Upper lobe of left lung (tissue), 6 donors: ENCODE measurements at regions not wholly inside any gene's neighbourhood (a gene's known extent, or its start where the extent isn't known, plus 50 kb on each side); places are given as distances from the start of the nearest gene placed in this dataset.

Source experiments
- ATAC-seq, 2 donors: fragments of 200-7000 bp; cut with Tn5 transposase; one replicate each; pipeline ENCODE4 v1.9.1; 2022; ENCODE audit warnings: mild to moderate bottlenecking in 2 of 2, moderate library complexity in 2 of 2; ENCODE audit not compliant: low FRiP score in 2 of 2
- DNase-seq, 2 donors: peaks; one replicate each; pipeline ENCODE4 v3.0.0-alpha.2; 2019 to 2020
- H3K27ac ChIP-seq, 4 donors: fragments of 200-600 bp; sonication (generic); one replicate each; pipeline ENCODE4 v1.5.1; 2016 to 2019
- H3K27me3 ChIP-seq, 4 donors: fragments of 200-600 bp; sonication (generic); one replicate each; pipeline ENCODE4 v1.5.1; 2017 to 2019
- H3K36me3 ChIP-seq, 4 donors: fragments of 200-600 bp; sonication (generic); one replicate each; pipeline ENCODE4 v1.5.1; 2016 to 2019
- H3K4me1 ChIP-seq, 4 donors: fragments of 200-600 bp; sonication (generic); one replicate each; pipeline ENCODE4 v1.5.1; 2018 to 2019
- H3K4me3 ChIP-seq, 4 donors: fragments of 200-600 bp; sonication (generic); one replicate each; pipeline ENCODE4 v1.5.1; 2017 to 2019; ENCODE audit warnings: mild to moderate bottlenecking in 2 of 4, moderate library complexity in 1 of 4
- H3K9me3 ChIP-seq, 4 donors: fragments of 200-600 bp; sonication (generic); one replicate each; pipeline ENCODE4 v1.5.1; 2018 to 2019
- EP300 ChIP-seq, 4 donors: sonication (generic); formaldehyde crosslinking; IDR thresholded peaks; one replicate each; pipeline ENCODE4 v1.5.1; 2017; ENCODE audit warnings: antibody characterized with exemption in 4 of 4, control low read depth in 2 of 4
- POLR2A ChIP-seq, 4 donors: fragments of 450-650 bp; IDR thresholded peaks; one replicate each; pipeline ENCODE4 v1.5.1; 2016 to 2017; ENCODE audit warnings: antibody characterized with exemption in 4 of 4, mild to moderate bottlenecking in 2 of 4
- POLR2AphosphoS5 ChIP-seq, 2 donors: sonication (generic); formaldehyde crosslinking; IDR thresholded peaks; one replicate each; pipeline ENCODE4 v1.5.1; 2017; ENCODE audit warnings: antibody characterized with exemption in 2 of 2
- WGBS, 2 donors: methylation state at CpG; one replicate each; pipeline ENCODE4 v1.1.5; 2017 to 2018; 5-methylcytosine and 5-hydroxymethylcytosine counted together
- TF ChIP-seq, protein P1 (sequence below), 6 experiments: fragments of 450-650 bp in 4 of 6; fragments of 200-600 bp in 2 of 6; sonication (generic) in 2 of 6; IDR thresholded peaks; one replicate each; pipeline ENCODE4 v1.5.1; 2016 to 2019; ENCODE audit warnings: antibody characterized with exemption in 6 of 6
- donor health status: DM: no; HTN: no; CAD: no; lungs with moderate emphysema.
- donor health status: DM: no; HTN: yes; CAD: no; lungs with severe emphysema.

DNA sequence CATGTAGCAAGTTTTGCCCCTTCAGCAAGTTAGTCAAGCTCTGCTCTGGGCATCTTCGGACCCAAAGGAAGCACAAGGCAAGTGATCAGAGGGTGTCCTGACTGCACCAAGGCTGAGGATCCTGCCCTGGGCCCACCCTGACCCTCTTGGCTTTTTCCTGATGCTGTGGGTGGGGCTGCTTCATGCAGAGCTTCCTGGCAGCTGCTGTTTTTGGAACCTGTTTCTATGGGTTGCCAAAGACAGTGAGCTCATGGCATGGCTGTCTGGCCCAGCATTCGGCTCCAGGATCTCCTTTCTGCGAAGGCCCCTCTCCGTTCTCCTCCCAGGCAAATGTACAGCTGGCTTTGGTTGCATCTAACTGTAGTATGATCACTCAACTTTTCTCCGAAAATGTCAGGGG is 497.9 kb downstream of the ARHGEF28 start:
- peak in 1 of 2 donors; percentile 57 for ATAC-seq
- Histone ChIP-seq H3K27ac (no peak overlapping the region), H3K9me3 (no peaks in the 10 kb centered on the region), H3K36me3 (no peaks in the 10 kb centered on the region), H3K27me3 (no peaks in the 10 kb centered on the region), H3K4me1 (peaks cover 7 to 19% (median 11%) of the 10 kb centered on the region in 4 donors), H3K4me3 (no peak overlapping the region)
- DNase-seq = no peak
- WGBS, 2 donors = 79 to 81% methylated on average over 5 of the region's 5 CpGs
- TF ChIP-seq, protein P1, sequence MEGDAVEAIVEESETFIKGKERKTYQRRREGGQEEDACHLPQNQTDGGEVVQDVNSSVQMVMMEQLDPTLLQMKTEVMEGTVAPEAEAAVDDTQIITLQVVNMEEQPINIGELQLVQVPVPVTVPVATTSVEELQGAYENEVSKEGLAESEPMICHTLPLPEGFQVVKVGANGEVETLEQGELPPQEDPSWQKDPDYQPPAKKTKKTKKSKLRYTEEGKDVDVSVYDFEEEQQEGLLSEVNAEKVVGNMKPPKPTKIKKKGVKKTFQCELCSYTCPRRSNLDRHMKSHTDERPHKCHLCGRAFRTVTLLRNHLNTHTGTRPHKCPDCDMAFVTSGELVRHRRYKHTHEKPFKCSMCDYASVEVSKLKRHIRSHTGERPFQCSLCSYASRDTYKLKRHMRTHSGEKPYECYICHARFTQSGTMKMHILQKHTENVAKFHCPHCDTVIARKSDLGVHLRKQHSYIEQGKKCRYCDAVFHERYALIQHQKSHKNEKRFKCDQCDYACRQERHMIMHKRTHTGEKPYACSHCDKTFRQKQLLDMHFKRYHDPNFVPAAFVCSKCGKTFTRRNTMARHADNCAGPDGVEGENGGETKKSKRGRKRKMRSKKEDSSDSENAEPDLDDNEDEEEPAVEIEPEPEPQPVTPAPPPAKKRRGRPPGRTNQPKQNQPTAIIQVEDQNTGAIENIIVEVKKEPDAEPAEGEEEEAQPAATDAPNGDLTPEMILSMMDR (IDR thresholded peaks at IDR 0.05) = no peak
- TF ChIP-seq POLR2AphosphoS5 (IDR thresholded peaks at IDR 0.05) (no peak), EP300 (IDR thresholded peaks at IDR 0.05) (no peak), POLR2A (IDR thresholded peaks at IDR 0.05) (no peak)

- TF ChIP-seq POLR2A (IDR thresholded peaks at IDR 0.05) (no peak), EP300 (IDR thresholded peaks at IDR 0.05) (no peak), POLR2AphosphoS5 (IDR thresholded peaks at IDR 0.05) (no peak)
- TF ChIP-seq, protein P1 (IDR thresholded peaks at IDR 0.05) = no peak
- peaks cover 6 to 15% (median 7%) of the 10 kb centered on the region in 4 donors for H3K4me1 ChIP-seq
- no peak for DNase-seq
- no peaks in the 10 kb centered on the region for H3K9me3 ChIP-seq
- no peaks in the 10 kb centered on the region for H3K36me3 ChIP-seq
- WGBS, 2 donors = 69 to 73% methylated on average over 6 of the region's 6 CpGs
- ATAC-seq = no peak
- no peak overlapping the region for H3K4me3 ChIP-seq
- H3K27me3 ChIP-seq = no peaks in the 10 kb centered on the region
- H3K27ac ChIP-seq = no peak overlapping the region
Measured at GRCh38 chr5:74122979-74123590, 497.1 kb downstream of the ARHGEF28 start.

DNA sequence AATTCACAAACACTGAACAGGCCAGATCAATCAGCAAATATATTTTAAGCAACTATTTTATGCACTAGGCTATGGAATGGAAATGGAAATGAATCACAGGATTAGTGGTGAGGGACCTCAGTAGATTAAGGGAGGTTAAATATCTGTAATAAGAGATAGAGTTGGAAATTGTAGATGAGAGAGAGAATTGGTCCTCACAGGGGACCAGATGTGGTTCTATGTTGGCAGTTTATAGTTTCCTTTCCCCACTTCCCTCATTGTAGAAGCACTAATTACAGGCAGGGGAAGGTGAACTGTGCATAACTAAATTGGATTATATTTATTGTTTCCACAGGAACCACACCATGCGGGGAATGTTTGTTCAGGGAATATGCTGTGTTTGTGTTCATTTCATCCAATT is 496.2 kb downstream of the ARHGEF28 start:
- no peak overlapping the region for H3K27ac ChIP-seq
- no peak for ATAC-seq
- WGBS, 2 donors = 64 to 69% methylated on average over 1 of the region's 1 CpG

GRCh38 chr5:74120585-74120984 is 494.6 kb downstream of the ARHGEF28 start:
- H3K36me3 ChIP-seq = no peaks in the 10 kb centered on the region
- DNase-seq = no peak
- H3K4me3 ChIP-seq = no peak overlapping the region
- no peak overlapping the region for H3K27ac ChIP-seq
- H3K9me3 ChIP-seq = no peaks in the 10 kb centered on the region
- WGBS, 2 donors = 67 to 81% methylated on average over 3 of the region's 3 CpGs
- no peak for TF ChIP-seq POLR2A (IDR thresholded peaks at IDR 0.05)
- TF ChIP-seq EP300 (IDR thresholded peaks at IDR 0.05) = no peak
- TF ChIP-seq, protein P1 (IDR thresholded peaks at IDR 0.05) = no peak
- no peak for TF ChIP-seq POLR2AphosphoS5 (IDR thresholded peaks at IDR 0.05)
- H3K27me3 ChIP-seq = no peaks in the 10 kb centered on the region
- H3K4me1 ChIP-seq = peaks cover 0 to 7% (median 0%) of the 10 kb centered on the region in 4 donors
- no peak for ATAC-seq

More for the DNA sequence above, 496.2 kb downstream of the ARHGEF28 start:
- no peak for TF ChIP-seq POLR2AphosphoS5 (IDR thresholded peaks at IDR 0.05)
- no peak for DNase-seq
- Histone ChIP-seq H3K27me3 (no peaks in the 10 kb centered on the region), H3K36me3 (no peaks in the 10 kb centered on the region), H3K9me3 (no peaks in the 10 kb centered on the region), H3K4me1 (peaks cover 0 to 11% (median 0%) of the 10 kb centered on the region in 4 donors), H3K4me3 (no peak overlapping the region)

DNA sequence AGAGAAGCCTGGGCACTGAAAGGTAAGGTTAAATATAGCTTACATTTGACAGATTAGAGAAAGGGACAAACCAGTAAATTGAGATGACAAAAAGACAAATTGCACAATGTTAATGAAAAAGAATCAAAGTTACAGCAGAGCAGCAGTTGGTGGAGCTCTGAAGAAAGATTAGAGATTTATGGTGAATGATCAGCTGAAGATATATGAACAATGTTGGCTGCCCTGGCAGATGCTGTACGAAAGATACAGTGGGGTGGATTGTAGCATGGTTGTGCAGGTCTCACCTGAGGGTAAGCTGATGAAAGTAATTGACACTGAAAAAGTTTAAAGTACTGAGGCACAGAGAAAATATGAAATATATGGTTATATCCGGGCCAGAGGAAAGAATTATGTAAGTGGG is 492.1 kb downstream of the ARHGEF28 start:
- Histone ChIP-seq H3K4me1 (no peaks in the 10 kb centered on the region), H3K27ac (no peak overlapping the region), H3K4me3 (no peak overlapping the region), H3K27me3 (no peaks in the 10 kb centered on the region), H3K9me3 (no peaks in the 10 kb centered on the region), H3K36me3 (no peaks in the 10 kb centered on the region)
- TF ChIP-seq EP300 (IDR thresholded peaks at IDR 0.05) (no peak), POLR2A (IDR thresholded peaks at IDR 0.05) (no peak), POLR2AphosphoS5 (IDR thresholded peaks at IDR 0.05) (no peak)
- TF ChIP-seq, protein P1 (IDR thresholded peaks at IDR 0.05) = no peak
- ATAC-seq (no peak), DNase-seq (no peak)
- 49 to 68% methylated on average over 2 of the region's 2 CpGs for WGBS, 2 donors
